GM18520 (cell line): ENCODE measurements at regions not wholly inside any gene's neighbourhood (a gene's known extent, or its start where the extent isn't known, plus 50 kb on each side); places are given as distances from the start of the nearest gene placed in this dataset.
"Not testable (repeated sequence)": the region's sequence is repeated elsewhere in the genome, so short reads cannot be mapped to it uniquely, and the experiment has no call there.

Source experiments
- ATAC-seq: cut with Tn5 transposase; IDR thresholded peaks from one replicate; pipeline ENCODE4 v1.9.1; 2021; ENCODE audit not compliant: unreplicated experiment

DNA sequence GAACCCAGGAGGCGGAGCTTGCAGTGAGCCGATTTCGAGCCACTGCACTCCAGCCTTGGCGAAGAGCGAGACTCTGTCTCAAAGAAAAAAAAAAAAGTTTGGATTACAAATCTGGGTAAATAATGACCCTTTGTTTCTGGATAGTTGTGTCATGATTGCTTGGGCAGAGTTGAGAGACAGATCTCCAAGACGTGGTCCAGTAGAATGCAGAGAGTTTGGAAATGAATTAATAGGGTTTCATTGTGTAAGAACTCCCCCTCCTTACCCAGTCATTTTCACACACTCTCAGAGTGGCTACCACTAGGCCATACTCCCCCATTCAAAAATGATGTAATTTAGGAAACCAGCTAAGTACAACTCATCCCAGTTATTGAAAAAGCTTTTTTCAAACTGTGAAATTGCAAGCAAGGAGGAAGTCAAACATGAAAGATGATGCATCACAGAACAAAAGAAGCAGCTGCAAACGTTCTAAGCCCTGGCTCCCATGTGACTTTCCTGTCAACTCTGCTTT, 1331.9 kb downstream of the AACS start:
- no peak for ATAC-seq

GRCh38 chr12:126397660-126398059, 1332.4 kb downstream of the AACS start:
- no peak for ATAC-seq

- no peak for ATAC-seq
Observed at GRCh38 chr12:126400831-126401230, 1335.6 kb downstream of the AACS start.

- no peak for ATAC-seq
Observed at GRCh38 chr12:126404293-126404881, 1339.2 kb downstream of the AACS start.

DNA sequence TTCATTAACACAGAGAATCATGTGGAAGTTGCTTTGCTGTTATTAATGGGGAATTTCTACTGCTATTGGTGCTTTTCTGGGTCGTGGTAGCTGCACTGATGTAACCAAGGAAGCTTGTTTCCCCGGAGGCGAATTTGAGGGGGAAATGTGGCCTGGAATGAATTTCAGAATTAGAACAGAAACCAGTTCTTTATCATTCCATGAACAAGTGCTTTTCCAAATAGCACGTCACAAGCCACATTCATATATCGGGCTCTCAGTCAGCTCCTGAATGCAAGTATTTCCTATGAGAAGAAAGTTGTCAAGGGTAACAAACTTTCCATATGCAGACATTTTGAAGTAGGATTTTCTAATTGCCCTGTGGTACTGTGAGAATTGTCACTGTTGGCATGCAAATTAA, 1353.2 kb downstream of the AACS start:
- ATAC-seq, result no peak

- no peak for ATAC-seq
Observed at GRCh38 chr12:126419131-126419530, 1353.9 kb downstream of the AACS start.

DNA sequence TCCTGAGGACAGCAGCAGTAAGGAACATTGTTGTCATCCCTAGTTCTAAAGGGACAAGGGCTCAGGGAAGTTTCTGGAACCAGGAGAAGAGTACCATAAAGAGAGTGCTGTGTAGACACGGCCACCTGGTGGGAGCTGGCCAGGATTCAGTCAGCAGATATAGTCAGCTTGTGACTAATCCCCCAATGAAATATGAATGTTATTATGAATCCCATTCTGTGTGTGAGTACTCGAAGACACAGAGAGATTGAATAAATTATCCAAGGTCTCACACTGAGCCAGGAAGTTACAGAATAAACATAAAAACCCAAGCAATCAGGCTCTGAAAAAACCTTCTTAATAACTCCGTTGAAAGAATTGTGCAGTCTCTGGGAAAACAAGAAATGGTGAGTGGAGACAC, 1359.5 kb downstream of the AACS start:
- ATAC-seq, result no peak

DNA sequence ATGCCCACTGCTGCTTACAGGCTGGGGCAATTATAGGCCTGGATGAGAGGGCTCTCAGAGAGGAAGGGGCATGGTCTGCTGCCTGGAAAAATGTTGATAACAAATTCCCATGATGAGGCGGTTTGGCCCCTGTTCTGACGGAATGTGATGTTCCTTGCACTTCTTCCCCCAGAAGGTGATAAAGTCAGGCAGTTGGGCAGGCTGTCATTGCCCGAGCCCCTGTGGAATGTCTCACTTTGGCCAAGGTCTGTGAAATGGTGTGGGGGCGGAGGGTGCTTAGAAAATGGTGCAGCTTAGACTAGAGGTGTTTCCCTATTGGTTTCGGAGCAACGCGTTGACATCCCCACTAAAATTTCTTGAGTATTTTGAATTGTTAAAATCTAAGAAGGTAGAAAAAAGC, 1360.0 kb downstream of the AACS start:
- ATAC-seq, result no peak

DNA sequence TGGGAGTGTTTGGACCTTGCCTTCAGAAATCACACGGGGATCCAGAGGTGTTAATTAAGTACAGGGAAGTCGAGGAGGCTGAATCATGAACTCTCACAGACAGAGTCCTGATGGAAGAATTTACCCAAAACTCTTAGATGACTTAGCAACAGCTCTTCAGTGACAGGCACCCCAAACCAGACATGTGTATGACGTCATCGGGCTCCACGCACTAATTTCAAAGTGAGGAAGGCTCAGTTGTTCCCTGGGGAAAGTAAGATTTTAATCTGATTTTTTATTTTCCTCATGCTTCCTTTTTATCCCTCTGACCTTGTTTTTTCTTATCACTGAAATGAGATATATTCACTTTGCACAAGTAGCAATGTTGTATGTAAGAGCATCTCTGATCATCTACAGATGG, 1363.5 kb downstream of the AACS start:
- no peak for ATAC-seq

- ATAC-seq, result no peak
Observed at GRCh38 chr12:126430921-126431320, 1365.7 kb downstream of the AACS start.

DNA sequence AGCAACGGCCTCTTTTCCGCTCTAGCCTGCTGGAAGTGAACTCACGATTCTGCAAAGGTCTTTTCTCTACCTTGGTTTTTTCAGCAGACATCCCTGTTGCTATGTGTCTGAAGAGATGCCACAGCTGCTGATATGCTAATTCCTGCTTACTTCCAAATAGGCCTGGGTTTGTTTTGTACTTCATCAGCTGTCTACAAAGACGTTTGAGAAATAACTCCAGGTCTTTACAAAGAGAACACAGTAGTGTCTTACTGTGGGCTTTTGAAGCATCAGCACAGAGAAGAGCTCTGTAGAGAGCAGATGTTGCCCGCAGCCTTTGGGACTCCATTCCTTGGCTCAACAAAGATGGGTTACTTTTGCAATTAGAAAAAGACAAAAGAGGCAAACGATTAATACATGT, 1366.5 kb downstream of the AACS start:
- ATAC-seq, result no peak

GRCh38 chr12:126432780-126433179, 1367.5 kb downstream of the AACS start:
- no peak for ATAC-seq

DNA sequence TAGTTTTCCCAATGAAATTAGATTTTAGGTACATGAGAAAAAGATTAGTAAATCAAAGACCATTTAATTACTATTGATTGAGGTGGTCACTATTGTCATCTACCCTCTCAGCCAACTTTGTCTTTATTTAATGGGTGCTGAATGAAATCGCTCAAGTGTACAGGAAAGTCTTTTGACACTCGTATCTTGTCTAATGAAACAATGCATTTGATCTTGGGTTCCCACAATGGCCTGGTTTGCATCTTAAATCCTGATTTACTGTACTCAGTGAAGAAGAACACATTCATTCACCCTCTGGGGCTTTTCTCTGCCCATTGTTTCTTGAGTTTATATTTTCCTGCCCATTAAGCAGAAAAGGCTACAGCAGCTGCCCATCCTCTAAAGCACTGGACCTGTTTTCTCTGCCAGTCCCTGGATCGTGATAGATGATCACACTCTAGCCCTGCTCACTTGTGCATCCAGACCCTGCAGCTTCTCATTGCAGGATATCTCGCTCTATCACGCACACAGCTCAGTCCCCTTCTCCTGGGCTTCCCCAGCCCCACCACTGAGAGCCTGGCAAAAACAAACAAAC, 1369.3 kb downstream of the AACS start:
- ATAC-seq, result no peak

GRCh38 chr12:126436041-126436440, 1370.8 kb downstream of the AACS start:
- ATAC-seq, result no peak

DNA sequence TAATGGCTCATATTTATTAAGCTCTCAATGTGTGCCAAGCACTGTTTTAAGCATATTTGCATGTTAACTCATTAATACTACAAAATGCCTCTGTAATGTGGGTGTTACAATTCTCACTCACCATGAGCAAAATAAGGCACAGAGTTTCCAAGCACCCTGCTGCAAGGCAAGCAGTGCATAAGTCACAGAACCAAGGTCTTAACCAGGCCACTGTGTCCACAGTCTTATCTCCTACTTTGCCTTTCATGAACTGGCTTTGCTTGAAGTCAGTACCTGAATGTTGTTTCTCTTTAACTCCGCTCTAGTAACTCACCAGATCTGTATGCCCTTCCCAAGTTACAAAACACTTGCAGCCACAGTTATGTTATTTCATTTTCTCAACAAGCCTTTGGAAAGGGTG, 1372.7 kb downstream of the AACS start:
- no peak for ATAC-seq

DNA sequence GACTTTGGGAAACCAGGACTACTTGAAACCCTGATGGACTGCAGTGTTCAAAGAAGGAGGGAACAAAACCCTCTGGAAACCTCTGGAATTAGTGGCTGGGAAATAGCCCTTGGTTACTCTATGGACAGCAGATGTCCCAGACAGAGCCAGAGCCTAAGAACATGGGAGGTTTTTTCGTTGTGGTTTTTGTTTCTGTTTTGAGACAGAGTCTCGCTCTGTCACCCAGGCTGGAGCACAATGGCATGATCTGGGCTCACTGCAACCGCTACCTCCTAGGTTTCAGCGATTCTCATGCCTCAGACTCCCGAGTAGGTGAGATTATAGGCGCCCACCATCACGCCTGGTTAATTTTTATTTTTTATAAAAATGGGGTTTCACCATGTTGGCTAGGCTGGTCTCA, 1378.7 kb downstream of the AACS start:
- no peak for ATAC-seq

GRCh38 chr12:126447346-126447745, 1382.1 kb downstream of the AACS start:
- no peak for ATAC-seq

DNA sequence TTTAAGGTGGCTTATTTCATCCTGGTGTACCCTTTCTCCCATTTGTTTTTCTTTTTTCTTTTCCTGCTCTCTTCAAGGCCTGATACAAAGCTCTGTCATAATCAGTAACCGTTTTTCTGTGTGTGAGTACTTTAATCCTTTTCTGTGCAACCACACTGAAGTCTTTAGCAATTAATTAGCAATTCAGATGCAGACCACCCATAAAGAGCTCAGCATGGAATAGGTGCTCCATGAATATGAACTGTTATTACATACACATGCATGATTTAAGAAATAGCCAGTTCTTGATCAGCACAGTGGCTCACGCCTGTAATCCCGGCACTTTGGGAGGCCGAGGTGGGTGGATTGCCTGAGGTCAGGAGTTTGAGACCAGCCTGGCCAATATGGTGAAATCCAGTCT, 1386.6 kb downstream of the AACS start:
- no peak for ATAC-seq

GRCh38 chr12:126452686-126453085, 1387.5 kb downstream of the AACS start:
- ATAC-seq, result not testable (repeated sequence)

DNA sequence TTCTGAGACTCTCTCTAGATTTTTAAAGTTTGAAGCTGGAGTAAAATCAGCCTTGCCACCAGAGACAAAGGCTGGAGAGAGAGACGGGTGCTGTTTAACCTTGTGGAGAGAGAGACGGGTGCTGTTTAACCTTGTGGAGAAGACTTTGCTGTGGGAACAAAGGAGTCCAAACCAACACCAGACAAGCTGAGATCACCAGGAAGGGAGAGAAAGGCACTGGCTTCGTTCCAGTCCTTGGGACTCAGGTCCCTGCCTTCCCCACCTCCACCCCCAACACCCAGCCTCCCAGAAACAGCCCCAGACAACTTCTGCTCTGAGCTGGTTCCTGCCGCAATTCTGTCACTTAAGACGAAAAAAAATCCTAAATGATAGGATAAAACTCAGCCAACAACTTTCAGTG, 1389.3 kb downstream of the AACS start:
- no peak for ATAC-seq

GRCh38 chr12:126457776-126458175, 1392.5 kb downstream of the AACS start:
- no peak for ATAC-seq

- ATAC-seq, result no peak
Observed at GRCh38 chr12:126464153-126464552, 1398.9 kb downstream of the AACS start.

GRCh38 chr12:126469211-126469610, 1404.0 kb downstream of the AACS start:
- no peak for ATAC-seq
